ENCODE measurements at regions not wholly inside any gene's neighbourhood (a gene's known extent, or its start where the extent isn't known, plus 50 kb on each side); places are given as distances from the start of the nearest gene placed in this dataset.

DNA sequence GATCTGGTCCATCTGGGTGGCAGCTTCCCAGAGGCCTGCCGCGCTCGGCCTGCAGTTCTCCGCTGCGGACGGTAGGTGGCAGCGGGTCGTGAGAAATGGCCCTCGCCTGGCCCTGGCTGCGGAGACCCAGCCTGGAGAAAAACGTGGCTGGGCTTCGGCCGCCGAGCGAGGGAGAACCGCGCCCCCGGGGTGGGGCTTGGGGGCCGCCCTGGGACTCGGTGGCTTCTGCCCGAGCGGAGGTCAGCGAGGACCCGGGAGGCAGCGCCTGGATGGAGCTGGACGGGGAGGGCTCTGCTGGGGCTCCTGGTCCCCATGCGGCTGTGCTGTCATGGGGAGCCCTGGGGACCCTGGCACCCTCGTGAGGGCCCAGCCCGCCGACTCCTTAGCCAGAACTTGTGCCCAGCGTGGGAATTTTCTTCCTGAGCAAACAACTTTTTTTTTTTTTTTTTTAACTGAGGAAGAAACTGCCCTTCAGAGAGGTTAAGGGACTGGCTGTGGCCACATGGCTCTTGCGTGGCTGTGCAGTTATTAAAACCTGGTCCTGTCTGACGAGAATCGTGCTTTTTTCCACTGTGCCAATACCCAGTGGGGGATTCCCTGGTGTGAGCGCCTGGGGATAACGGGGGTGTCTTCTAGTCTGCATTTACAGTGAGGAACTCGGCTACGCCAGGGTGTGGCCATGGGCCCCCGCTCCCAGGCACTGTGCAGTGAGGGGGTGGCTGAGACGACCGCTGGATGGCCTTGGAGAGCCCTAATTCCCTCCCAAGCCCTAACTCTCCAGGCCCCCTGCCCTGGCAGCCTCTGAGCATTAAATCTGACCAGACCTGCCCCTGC lies 535.6 kb downstream of the INSC start:
- no peaks in the 10 kb centered on the region for H3K9me3 Mint-ChIP-seq
- peaks cover 4% of the 10 kb centered on the region for H3K4me1 Mint-ChIP-seq (ENCODE audit: low read depth)
- intact Hi-C loops (cut with micrococcal nuclease) = loop anchor here (1.0 kb wide), 2 partner anchors 956 to 963 kb away; no protein-coding TSS in a partner anchor
- peak; percentile 78 for DNase-seq
- no peak overlapping the region for H3K27ac Mint-ChIP-seq
- peaks cover 22% of the 10 kb centered on the region for H3K27me3 Mint-ChIP-seq (ENCODE audit: low read depth)
- H3K4me3 Mint-ChIP-seq = no peak overlapping the region
- H3K36me3 Mint-ChIP-seq (ENCODE audit: low read depth) = no peaks in the 10 kb centered on the region
- CTCF ChIA-PET = interaction anchor here (0.6 to 1.1 kb wide), 6 partner anchors 18 to 207 kb away, joined by 3 read pairs; no protein-coding TSS in a partner anchor

DNA sequence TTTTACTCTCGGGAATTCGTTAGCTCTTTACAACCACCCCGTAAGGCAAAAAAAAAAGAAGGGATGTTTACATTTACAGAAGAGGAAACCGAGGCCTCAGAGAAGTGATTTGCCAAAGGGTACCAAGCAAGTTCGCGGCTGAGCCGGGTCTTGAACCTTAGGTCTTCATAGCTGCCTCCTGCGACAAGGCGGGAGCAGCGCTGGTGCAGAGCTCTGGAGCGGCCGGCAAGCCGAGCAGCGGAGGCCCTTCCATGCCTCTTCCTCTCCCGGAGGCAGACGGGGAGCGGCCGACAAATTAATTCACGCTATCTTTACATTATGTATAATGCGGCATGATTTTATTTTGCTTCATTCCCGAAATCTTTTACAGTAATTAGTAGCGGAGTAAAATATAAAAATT lies 536.3 kb downstream of the INSC start:
- Mint-ChIP-seq H3K4me3 (no peak overlapping the region), H3K36me3 (ENCODE audit: low read depth) (no peaks in the 10 kb centered on the region), H3K9me3 (no peaks in the 10 kb centered on the region), H3K27ac (no peak overlapping the region), H3K4me1 (ENCODE audit: low read depth) (peaks cover 4% of the 10 kb centered on the region), H3K27me3 (ENCODE audit: low read depth) (peaks cover 22% of the 10 kb centered on the region)
- intact Hi-C loops (cut with micrococcal nuclease) = no loop called here
- DNase-seq = no peak
- CTCF ChIA-PET = interaction anchor here (0.7 to 0.8 kb wide), 3 partner anchors 10 to 207 kb away, joined by 3 to 6 read pairs (median 3); no protein-coding TSS in a partner anchor

DNA sequence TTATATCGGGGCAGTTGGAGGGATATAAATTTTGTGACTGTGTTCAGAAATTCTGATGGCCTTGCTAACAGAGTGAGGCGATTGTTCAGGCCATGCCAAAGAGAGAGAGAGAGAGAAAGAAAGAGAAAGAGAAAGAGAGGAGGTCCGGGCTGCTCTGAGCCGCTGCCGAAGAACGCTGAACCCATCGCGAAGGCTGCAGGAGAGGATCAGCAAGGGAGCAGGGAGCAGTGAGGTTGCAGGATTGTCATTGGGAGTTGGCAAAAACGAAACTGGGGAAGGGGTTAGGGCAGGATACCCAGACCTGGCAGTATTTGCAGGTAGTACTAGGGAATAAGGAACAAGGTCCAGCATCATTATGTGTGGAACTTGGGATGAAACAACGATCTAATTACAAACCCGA lies 537.1 kb downstream of the INSC start:
- CTCF ChIA-PET = interaction anchor here (0.8 kb wide), 1 partner anchor 15 kb away, joined by 6 read pairs; no protein-coding TSS in a partner anchor
- peaks cover 4% of the 10 kb centered on the region for H3K4me1 Mint-ChIP-seq (ENCODE audit: low read depth)

DNA sequence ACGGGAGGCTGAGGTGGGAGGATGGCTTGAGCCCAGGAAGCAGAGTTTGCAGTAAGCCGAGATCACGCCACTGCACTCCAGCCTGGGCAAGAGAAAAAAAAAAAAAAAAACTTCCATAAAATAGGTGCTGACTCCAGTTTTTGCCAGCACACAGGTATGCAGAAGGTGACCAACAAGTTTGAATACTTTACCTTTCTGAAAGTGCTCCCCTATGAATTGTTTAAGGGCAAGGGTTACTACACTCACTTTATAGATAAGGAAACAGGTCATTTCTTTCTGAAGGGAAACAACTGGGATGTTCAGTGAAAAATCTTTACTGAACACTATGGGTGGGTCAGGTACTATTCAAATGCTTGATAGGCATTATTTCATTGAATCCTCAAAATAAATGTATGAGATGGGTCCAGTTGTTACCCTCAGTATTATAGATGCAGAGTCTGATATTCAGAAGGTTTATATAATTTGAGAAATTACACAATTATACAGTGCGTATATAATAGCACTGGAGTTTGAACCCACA lies 538.5 kb downstream of the INSC start:
- no peak overlapping the region for H3K27ac Mint-ChIP-seq
- H3K27me3 Mint-ChIP-seq (ENCODE audit: low read depth) = peaks cover 22% of the 10 kb centered on the region
- H3K4me3 Mint-ChIP-seq = no peak overlapping the region
- DNase-seq = no peak
- no peaks in the 10 kb centered on the region for H3K36me3 Mint-ChIP-seq (ENCODE audit: low read depth)
- intact Hi-C loops (cut with micrococcal nuclease) = no loop called here
- CTCF ChIA-PET = no interaction called here
- no peaks in the 10 kb centered on the region for H3K9me3 Mint-ChIP-seq
- peaks cover 4% of the 10 kb centered on the region for H3K4me1 Mint-ChIP-seq (ENCODE audit: low read depth)

More for the DNA sequence above, 537.1 kb downstream of the INSC start:
- no peak for DNase-seq
- no peaks in the 10 kb centered on the region for H3K36me3 Mint-ChIP-seq (ENCODE audit: low read depth)
- intact Hi-C loops (cut with micrococcal nuclease) = no loop called here
- H3K27ac Mint-ChIP-seq = no peak overlapping the region
- H3K27me3 Mint-ChIP-seq (ENCODE audit: low read depth) = peaks cover 22% of the 10 kb centered on the region
- no peak overlapping the region for H3K4me3 Mint-ChIP-seq
- H3K9me3 Mint-ChIP-seq = no peaks in the 10 kb centered on the region

DNA sequence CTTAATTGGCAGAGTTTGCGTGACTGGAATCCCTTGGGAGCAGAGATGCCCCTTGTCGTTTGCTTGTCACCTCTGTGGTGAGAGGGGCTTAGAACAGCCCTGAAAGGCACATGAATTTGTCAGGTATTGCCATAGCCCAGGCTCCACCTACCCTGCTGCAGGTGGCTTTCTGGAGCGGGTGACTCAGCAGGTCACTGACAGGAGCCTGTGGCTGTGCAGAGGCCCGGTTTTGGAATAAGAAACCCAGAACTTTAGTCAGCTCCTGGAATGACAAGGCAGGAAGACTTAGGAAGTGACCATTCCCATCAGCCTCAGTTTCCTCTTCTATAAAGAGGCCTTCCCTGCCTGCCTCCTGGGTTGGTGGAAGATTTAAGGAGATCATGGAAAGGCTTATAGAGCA lies 539.7 kb downstream of the INSC start:
- CTCF ChIA-PET = interaction anchor here (0.8 kb wide), 1 partner anchor 881 kb away, joined by 3 read pairs; no protein-coding TSS in a partner anchor

DNA sequence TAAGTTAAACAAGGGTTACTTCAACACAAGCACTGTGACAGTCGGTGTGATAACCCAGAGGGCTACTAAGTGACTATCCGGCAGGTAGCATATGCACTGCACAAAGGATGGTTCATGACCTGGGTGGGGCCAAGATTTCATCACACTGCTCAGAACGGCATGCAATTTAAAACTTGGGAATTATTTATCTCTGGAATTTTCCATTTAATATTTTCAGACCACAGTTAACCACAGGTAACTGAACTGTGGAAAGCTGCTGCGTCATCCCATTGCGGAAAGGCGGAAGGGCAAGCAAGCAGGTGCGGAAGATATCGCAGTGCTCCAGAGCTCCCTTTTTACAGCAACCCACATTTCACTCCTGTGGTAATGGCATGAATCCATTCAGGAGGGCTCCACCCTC lies 540.8 kb downstream of the INSC start:
- intact Hi-C loops (cut with micrococcal nuclease) = no loop called here
- H3K27ac Mint-ChIP-seq = no peak overlapping the region

More for the DNA sequence above, 539.7 kb downstream of the INSC start:
- H3K36me3 Mint-ChIP-seq (ENCODE audit: low read depth) = no peaks in the 10 kb centered on the region
- H3K4me1 Mint-ChIP-seq (ENCODE audit: low read depth) = peaks cover 4% of the 10 kb centered on the region
- no peak for DNase-seq
- no peaks in the 10 kb centered on the region for H3K9me3 Mint-ChIP-seq
- H3K27me3 Mint-ChIP-seq (ENCODE audit: low read depth) = peaks cover 18% of the 10 kb centered on the region
- no peak overlapping the region for H3K4me3 Mint-ChIP-seq
- no peak overlapping the region for H3K27ac Mint-ChIP-seq
- intact Hi-C loops (cut with micrococcal nuclease) = no loop called here

DNA sequence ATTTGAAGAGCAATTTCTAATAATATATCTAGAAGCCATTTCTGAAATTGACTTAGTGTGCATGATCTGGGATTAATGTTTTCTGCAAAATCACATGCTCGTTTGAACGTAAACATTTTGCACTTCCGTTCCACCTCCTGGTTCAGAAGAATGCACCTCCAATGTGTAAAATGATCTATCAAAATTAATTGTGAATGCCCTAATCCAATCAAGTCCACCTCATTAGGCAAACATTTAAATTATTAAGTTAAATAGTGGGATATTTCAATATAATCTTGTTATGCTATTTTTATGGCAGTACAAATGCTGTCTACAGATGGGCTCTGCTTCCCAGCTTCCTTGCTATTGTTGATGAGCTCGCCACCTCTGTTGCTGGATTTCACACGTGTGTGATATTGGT lies 542.5 kb downstream of the INSC start:
- Mint-ChIP-seq H3K4me3 (no peak overlapping the region), H3K9me3 (no peaks in the 10 kb centered on the region), H3K27me3 (ENCODE audit: low read depth) (peaks cover 10% of the 10 kb centered on the region), H3K4me1 (ENCODE audit: low read depth) (no peaks in the 10 kb centered on the region), H3K36me3 (ENCODE audit: low read depth) (no peaks in the 10 kb centered on the region), H3K27ac (no peak overlapping the region)
- no peak for DNase-seq
- intact Hi-C loops (cut with micrococcal nuclease) = no loop called here
- CTCF ChIA-PET = no interaction called here

More for the DNA sequence above, 540.8 kb downstream of the INSC start:
- CTCF ChIA-PET = interaction anchor here (0.6 to 0.8 kb wide), 2 partner anchors 166 to 889 kb away, joined by 3 to 4 read pairs; no protein-coding TSS in a partner anchor
- H3K4me1 Mint-ChIP-seq (ENCODE audit: low read depth) = peaks cover 3% of the 10 kb centered on the region
- peaks cover 20% of the 10 kb centered on the region for H3K27me3 Mint-ChIP-seq (ENCODE audit: low read depth)
- no peak for DNase-seq
- H3K36me3 Mint-ChIP-seq (ENCODE audit: low read depth) = no peaks in the 10 kb centered on the region
- no peak overlapping the region for H3K4me3 Mint-ChIP-seq
- H3K9me3 Mint-ChIP-seq = no peaks in the 10 kb centered on the region

DNA sequence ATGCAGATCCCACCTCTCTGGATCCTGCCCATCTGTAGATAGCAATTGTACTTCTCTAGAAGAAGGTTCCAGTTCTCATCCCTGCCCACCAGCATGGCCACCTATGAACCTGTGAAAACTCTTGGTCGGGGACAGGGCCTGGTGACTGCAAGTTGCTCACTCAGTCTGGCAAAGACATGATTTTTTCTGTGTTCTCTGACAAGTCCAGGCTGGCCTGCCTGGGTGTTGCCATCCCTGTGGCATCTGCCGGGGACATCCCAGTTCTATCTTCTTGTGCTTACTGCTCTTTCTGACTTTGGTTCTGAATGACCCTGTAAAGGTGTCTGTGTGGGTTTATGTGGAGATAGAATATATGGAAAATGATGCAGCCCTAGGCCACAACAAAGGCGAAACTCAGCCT lies 545.8 kb downstream of the INSC start:
- H3K27me3 Mint-ChIP-seq (ENCODE audit: low read depth) = peaks cover 11% of the 10 kb centered on the region

DNA sequence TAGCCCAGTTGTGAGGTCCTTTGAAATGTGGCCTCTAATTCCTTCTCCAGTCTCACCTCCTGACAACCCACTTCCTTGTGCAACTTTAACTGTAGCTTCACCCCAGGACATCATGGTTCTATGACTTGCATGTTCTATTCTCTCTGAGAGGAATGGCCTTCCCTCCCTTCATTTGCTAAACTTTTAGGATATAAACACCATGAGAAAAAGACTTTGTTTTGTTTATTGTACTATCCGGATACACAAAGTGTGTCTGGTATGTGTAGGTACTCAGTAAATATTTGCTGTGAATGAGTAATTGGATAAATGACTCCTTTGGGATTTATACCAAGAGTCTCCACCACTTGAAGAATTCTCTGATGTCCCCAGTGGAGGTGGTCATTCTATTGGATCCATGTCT lies 547.6 kb downstream of the INSC start:
- H3K27ac Mint-ChIP-seq = no peak overlapping the region
- no peaks in the 10 kb centered on the region for H3K9me3 Mint-ChIP-seq
- DNase-seq = no peak
- no peaks in the 10 kb centered on the region for H3K36me3 Mint-ChIP-seq (ENCODE audit: low read depth)
- peaks cover 11% of the 10 kb centered on the region for H3K27me3 Mint-ChIP-seq (ENCODE audit: low read depth)
- no peak overlapping the region for H3K4me3 Mint-ChIP-seq
- H3K4me1 Mint-ChIP-seq (ENCODE audit: low read depth) = no peaks in the 10 kb centered on the region
- intact Hi-C loops (cut with micrococcal nuclease) = no loop called here
- CTCF ChIA-PET = no interaction called here

More for the DNA sequence above, 545.8 kb downstream of the INSC start:
- CTCF ChIA-PET = no interaction called here
- intact Hi-C loops (cut with micrococcal nuclease) = no loop called here
- Mint-ChIP-seq H3K36me3 (ENCODE audit: low read depth) (no peaks in the 10 kb centered on the region), H3K27ac (no peak overlapping the region), H3K4me3 (no peak overlapping the region), H3K4me1 (ENCODE audit: low read depth) (no peaks in the 10 kb centered on the region), H3K9me3 (no peaks in the 10 kb centered on the region)
- no peak for DNase-seq

DNA sequence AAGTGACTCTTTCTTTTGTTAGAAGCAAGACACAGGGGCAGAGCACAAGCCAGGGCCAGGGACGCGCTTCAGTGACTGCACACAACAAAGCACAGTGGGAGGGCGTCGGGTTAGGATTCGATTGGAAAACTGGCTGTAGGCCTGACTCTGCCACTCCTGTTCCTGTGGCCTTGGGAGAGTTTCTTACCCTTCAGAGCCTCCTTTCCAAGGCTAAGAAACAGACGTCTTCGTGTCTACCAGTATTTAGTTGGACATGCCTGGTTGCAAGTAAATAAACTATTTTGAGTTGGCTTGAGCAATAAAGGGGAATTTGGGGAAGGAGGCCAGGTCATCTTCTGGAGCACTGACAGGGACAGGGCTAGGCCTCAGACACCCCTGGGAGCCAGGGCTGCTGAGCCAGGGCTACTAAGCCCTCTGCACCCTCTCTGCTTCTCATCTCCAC lies 549.1 kb downstream of the INSC start:
- peaks cover 14% of the 10 kb centered on the region for H3K27me3 Mint-ChIP-seq (ENCODE audit: low read depth)
- no peaks in the 10 kb centered on the region for H3K9me3 Mint-ChIP-seq
- no peak overlapping the region for H3K27ac Mint-ChIP-seq
- intact Hi-C loops (cut with micrococcal nuclease) = no loop called here
- no peak overlapping the region for H3K4me3 Mint-ChIP-seq
- CTCF ChIA-PET = no interaction called here
- H3K36me3 Mint-ChIP-seq (ENCODE audit: low read depth) = no peaks in the 10 kb centered on the region
- H3K4me1 Mint-ChIP-seq (ENCODE audit: low read depth) = no peaks in the 10 kb centered on the region
- DNase-seq = no peak

DNA sequence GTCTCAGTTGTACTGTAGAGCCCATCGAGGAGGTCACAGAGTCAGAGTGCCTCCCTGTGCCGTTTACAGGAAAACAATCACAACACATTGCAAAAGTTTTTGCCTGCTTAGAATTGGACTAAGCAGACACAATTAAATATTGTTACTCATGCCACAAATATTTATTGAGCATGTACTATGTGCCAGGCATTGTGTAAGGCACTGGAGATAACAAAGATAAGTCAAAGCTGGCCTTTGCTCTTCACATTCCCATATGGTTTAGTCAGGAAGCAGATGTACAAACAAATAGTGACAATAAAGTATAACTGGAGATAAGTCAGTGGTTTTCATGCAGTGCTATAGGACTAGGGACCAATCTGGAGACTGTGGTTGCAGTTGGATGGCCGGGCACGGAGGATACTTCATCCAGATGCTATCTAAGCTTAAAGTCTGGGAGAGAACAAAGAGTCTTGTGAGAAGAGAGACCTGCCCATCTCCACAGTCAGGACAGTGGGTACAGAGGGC lies 550.7 kb downstream of the INSC start:
- CTCF ChIA-PET = interaction anchor here (1.5 kb wide), 1 partner anchor 16 kb away, joined by 3 read pairs; no protein-coding TSS in a partner anchor
- Mint-ChIP-seq H3K4me3 (no peak overlapping the region), H3K4me1 (ENCODE audit: low read depth) (no peaks in the 10 kb centered on the region), H3K27ac (no peak overlapping the region), H3K27me3 (ENCODE audit: low read depth) (peaks cover 14% of the 10 kb centered on the region), H3K36me3 (ENCODE audit: low read depth) (no peaks in the 10 kb centered on the region), H3K9me3 (no peaks in the 10 kb centered on the region)
- DNase-seq = no peak
- intact Hi-C loops (cut with micrococcal nuclease) = no loop called here

DNA sequence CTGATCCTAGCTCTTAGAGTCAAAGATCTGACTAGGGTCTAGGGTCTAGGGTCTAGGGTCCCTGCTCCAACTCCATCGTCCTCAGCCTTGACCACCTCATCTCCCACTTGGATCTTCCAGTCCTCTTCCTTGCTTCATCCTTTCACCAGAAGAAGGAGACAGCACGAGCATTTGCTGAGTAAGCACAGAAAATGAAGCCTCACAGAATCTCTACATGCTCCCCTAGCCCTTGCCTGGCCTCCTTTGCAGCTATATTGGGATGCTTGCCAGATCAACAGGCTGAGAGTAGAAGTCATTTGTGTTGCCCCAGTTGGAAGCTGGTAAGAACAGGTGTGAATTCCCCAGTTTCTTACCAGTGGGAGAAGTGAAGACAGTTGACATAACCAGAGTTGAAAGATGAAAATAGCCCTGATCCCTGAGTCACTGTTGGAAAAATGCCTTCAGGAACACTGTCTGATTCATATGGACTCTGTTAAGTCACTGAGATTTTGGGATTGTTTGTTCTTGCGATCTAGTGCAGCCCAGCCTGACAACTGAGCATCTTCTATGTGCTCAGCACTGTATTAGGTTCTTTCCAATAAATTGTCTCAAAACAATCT lies 552.5 kb downstream of the INSC start:
- DNase-seq = no peak
- no peak overlapping the region for H3K27ac Mint-ChIP-seq
- no peaks in the 10 kb centered on the region for H3K36me3 Mint-ChIP-seq (ENCODE audit: low read depth)
- peaks cover 11% of the 10 kb centered on the region for H3K27me3 Mint-ChIP-seq (ENCODE audit: low read depth)
- no peak overlapping the region for H3K4me3 Mint-ChIP-seq
- no peaks in the 10 kb centered on the region for H3K4me1 Mint-ChIP-seq (ENCODE audit: low read depth)
- CTCF ChIA-PET = interaction anchor here (1.0 to 1.5 kb wide), 2 partner anchors 16 to 18 kb away, joined by 3 to 6 read pairs; no protein-coding TSS in a partner anchor
- intact Hi-C loops (cut with micrococcal nuclease) = no loop called here
- H3K9me3 Mint-ChIP-seq = no peaks in the 10 kb centered on the region
